ENCODE measurements at regions not wholly inside any gene's neighbourhood (a gene's known extent, or its start where the extent isn't known, plus 50 kb on each side); places are given as distances from the start of the nearest gene placed in this dataset.

GRCh38 chr5:98463676-98464075, 309.8 kb upstream of the RGMB start:
- intact Hi-C loops (cut with DNase I; ENCODE audit: low total_unique reads) = no loop called here
- H3K9me3 ChIP-seq = no peaks in the 10 kb centered on the region

GRCh38 chr5:98464737-98465330, 308.6 kb upstream of the RGMB start:
- intact Hi-C loops (cut with DNase I; ENCODE audit: low total_unique reads) = no loop called here
- Histone ChIP-seq H3K36me3 (no peaks in the 10 kb centered on the region), H3K4me1 (no peaks in the 10 kb centered on the region), H3K9me3 (no peaks in the 10 kb centered on the region), H3K27me3 (no peaks in the 10 kb centered on the region), H3K4me3 (no peak overlapping the region), H3K27ac (no peak overlapping the region)
- no peak for DNase-seq (ENCODE audit: low spot score in 2 of 2)
- no peak for TF ChIP-seq POLR2A (IDR thresholded peaks at IDR 0.05)
- TF ChIP-seq POLR2AphosphoS5 (IDR thresholded peaks at IDR 0.05) = no peak
- no peak for TF ChIP-seq CTCF (IDR thresholded peaks at IDR 0.05)

More at GRCh38 chr5:98463676-98464075, 309.8 kb upstream of the RGMB start:
- Histone ChIP-seq H3K36me3 (no peaks in the 10 kb centered on the region), H3K27me3 (no peaks in the 10 kb centered on the region), H3K27ac (no peak overlapping the region), H3K4me1 (no peaks in the 10 kb centered on the region), H3K4me3 (no peak overlapping the region)
- no peak for TF ChIP-seq CTCF (IDR thresholded peaks at IDR 0.05)
- TF ChIP-seq POLR2AphosphoS5 (IDR thresholded peaks at IDR 0.05) = no peak
- TF ChIP-seq POLR2A (IDR thresholded peaks at IDR 0.05) = no peak
- DNase-seq (ENCODE audit: low spot score in 2 of 2) = no peak

- Histone ChIP-seq H3K27me3 (no peaks in the 10 kb centered on the region), H3K4me3 (no peak overlapping the region), H3K27ac (no peak overlapping the region), H3K36me3 (no peaks in the 10 kb centered on the region), H3K9me3 (no peaks in the 10 kb centered on the region), H3K4me1 (no peaks in the 10 kb centered on the region)
- TF ChIP-seq POLR2AphosphoS5 (IDR thresholded peaks at IDR 0.05) (no peak), CTCF (IDR thresholded peaks at IDR 0.05) (no peak), POLR2A (IDR thresholded peaks at IDR 0.05) (no peak)
- no peak for DNase-seq (ENCODE audit: low spot score in 2 of 2)
- intact Hi-C loops (cut with DNase I; ENCODE audit: low total_unique reads) = no loop called here
Observed at GRCh38 chr5:98468188-98468869, 305.1 kb upstream of the RGMB start.

- intact Hi-C loops (cut with DNase I; ENCODE audit: low total_unique reads) = no loop called here
- H3K36me3 ChIP-seq = no peaks in the 10 kb centered on the region
- DNase-seq (ENCODE audit: low spot score in 2 of 2) = no peak
- no peak overlapping the region for H3K27ac ChIP-seq
- H3K4me3 ChIP-seq = no peak overlapping the region
- TF ChIP-seq POLR2A (IDR thresholded peaks at IDR 0.05) (no peak), CTCF (IDR thresholded peaks at IDR 0.05) (no peak), POLR2AphosphoS5 (IDR thresholded peaks at IDR 0.05) (no peak)
- H3K9me3 ChIP-seq = no peaks in the 10 kb centered on the region
- no peaks in the 10 kb centered on the region for H3K27me3 ChIP-seq
- H3K4me1 ChIP-seq = no peaks in the 10 kb centered on the region
Observed at GRCh38 chr5:98470747-98471146, 302.7 kb upstream of the RGMB start.

GRCh38 chr5:98471458-98471857, 302.0 kb upstream of the RGMB start:
- H3K27me3 ChIP-seq = no peaks in the 10 kb centered on the region
- H3K27ac ChIP-seq = no peak overlapping the region
- no peak for TF ChIP-seq CTCF (IDR thresholded peaks at IDR 0.05)
- TF ChIP-seq POLR2A (IDR thresholded peaks at IDR 0.05) = no peak
- no peak for TF ChIP-seq POLR2AphosphoS5 (IDR thresholded peaks at IDR 0.05)
- no peak for DNase-seq (ENCODE audit: low spot score in 2 of 2)
- H3K4me1 ChIP-seq = no peaks in the 10 kb centered on the region
- no peaks in the 10 kb centered on the region for H3K9me3 ChIP-seq
- H3K36me3 ChIP-seq = no peaks in the 10 kb centered on the region
- H3K4me3 ChIP-seq = no peak overlapping the region
- intact Hi-C loops (cut with DNase I; ENCODE audit: low total_unique reads) = no loop called here
